Inflammatory macrophage (primary cell): ENCODE measurements at regions not wholly inside any gene's neighbourhood (a gene's known extent, or its start where the extent isn't known, plus 50 kb on each side); places are given as distances from the start of the nearest gene placed in this dataset.
"Not testable (repeated sequence)": the region's sequence is repeated elsewhere in the genome, so short reads cannot be mapped to it uniquely, and the experiment has no call there.

Experiments
- DNase-seq, 2 donors: peaks; one replicate each; pipeline ENCODE4 v3.0.0-alpha.2; 2020 to 2022

- not testable (repeated sequence) for DNase-seq
These were observed 199.0 kb downstream of the FOXD4L6 start for GRCh38 chr9:40929488-40929845.

- DNase-seq = no peak
These were observed 199.5 kb downstream of the FOXD4L6 start for GRCh38 chr9:40928803-40929487.

GRCh38 chr9:40927851-40928802 lies 200.4 kb downstream of the FOXD4L6 start:
- no peak for DNase-seq

GRCh38 chr9:40927260-40927631 lies 201.2 kb downstream of the FOXD4L6 start:
- DNase-seq = no peak

GRCh38 chr9:40926404-40927259 lies 201.8 kb downstream of the FOXD4L6 start:
- no peak for DNase-seq

GRCh38 chr9:40925149-40925548 lies 203.3 kb downstream of the FOXD4L6 start:
- DNase-seq = no peak

GRCh38 chr9:40916399-40916783 lies 212.1 kb downstream of the FOXD4L6 start:
- not testable (repeated sequence) for DNase-seq

- DNase-seq = not testable (repeated sequence)
These were observed 212.7 kb downstream of the FOXD4L6 start for GRCh38 chr9:40915660-40916398.

GRCh38 chr9:40914772-40915659 lies 213.5 kb downstream of the FOXD4L6 start:
- DNase-seq = no peak

- DNase-seq = no peak
These were observed 214.4 kb downstream of the FOXD4L6 start for GRCh38 chr9:40913928-40914673.

GRCh38 chr9:40913096-40913719 lies 215.3 kb downstream of the FOXD4L6 start:
- no peak for DNase-seq

GRCh38 chr9:40912679-40913078 lies 215.8 kb downstream of the FOXD4L6 start:
- DNase-seq = not testable (repeated sequence)

GRCh38 chr9:40911647-40912046 lies 216.8 kb downstream of the FOXD4L6 start:
- DNase-seq = no peak

- DNase-seq = not testable (repeated sequence)
These were observed 217.5 kb downstream of the FOXD4L6 start for GRCh38 chr9:40910995-40911394.

- no peak for DNase-seq
These were observed 218.7 kb downstream of the FOXD4L6 start for GRCh38 chr9:40909821-40910220.

- DNase-seq = not testable (repeated sequence)
These were observed 219.4 kb downstream of the FOXD4L6 start for GRCh38 chr9:40909111-40909510.

GRCh38 chr9:40907657-40908624 lies 220.5 kb downstream of the FOXD4L6 start:
- no peak for DNase-seq

GRCh38 chr9:40906879-40907278 lies 221.6 kb downstream of the FOXD4L6 start:
- DNase-seq = not testable (repeated sequence)

- not testable (repeated sequence) for DNase-seq
These were observed 236.2 kb downstream of the FOXD4L6 start for GRCh38 chr9:40892315-40892714.
